Fibroblast of lung (primary cell): ENCODE measurements at regions not wholly inside any gene's neighbourhood (a gene's known extent, or its start where the extent isn't known, plus 50 kb on each side); places are given as distances from the start of the nearest gene placed in this dataset.

Source experiments
- EZH2 ChIP-seq: IDR thresholded peaks from 2 replicates; pipeline ENCODE4 v1.5.1; 2012; ENCODE audit warnings: low read length, control low read depth, mild to moderate bottlenecking; ENCODE audit errors: missing control alignments
- TF ChIP-seq, protein P1 (sequence below), 2 donors: IDR thresholded peaks in 1 of 2; conservative IDR thresholded peaks in 1 of 2; 1 replicate in 1 of 2; 2 replicates in 1 of 2; pipeline ENCODE4 v1.5.1; 2011 to 2012; ENCODE audit warnings: low read length in 2 of 2, control low read depth in 1 of 2, inconsistent platforms in 1 of 2, low read depth in 1 of 2, mild to moderate bottlenecking in 1 of 2

DNA sequence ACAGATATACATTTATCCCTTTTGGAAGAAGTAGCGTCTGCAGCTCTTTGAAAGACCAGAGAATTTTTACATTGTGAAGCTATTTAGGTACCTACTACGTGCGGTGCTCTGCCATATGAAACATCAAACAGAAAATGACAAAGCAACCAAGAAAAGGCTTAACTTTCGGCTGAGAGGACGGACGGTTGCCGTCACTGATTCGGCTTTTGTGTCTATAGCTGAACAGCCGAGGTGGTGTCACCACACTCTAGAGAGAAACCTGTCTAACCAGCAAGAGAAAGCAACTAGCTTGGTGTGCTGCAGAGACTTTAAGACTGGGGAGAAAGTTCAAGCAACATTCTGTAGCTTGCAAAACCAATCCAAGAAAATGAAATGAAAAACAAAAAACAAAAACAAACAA is 145.5 kb downstream of the SHOX start:
- TF ChIP-seq, protein P1, sequence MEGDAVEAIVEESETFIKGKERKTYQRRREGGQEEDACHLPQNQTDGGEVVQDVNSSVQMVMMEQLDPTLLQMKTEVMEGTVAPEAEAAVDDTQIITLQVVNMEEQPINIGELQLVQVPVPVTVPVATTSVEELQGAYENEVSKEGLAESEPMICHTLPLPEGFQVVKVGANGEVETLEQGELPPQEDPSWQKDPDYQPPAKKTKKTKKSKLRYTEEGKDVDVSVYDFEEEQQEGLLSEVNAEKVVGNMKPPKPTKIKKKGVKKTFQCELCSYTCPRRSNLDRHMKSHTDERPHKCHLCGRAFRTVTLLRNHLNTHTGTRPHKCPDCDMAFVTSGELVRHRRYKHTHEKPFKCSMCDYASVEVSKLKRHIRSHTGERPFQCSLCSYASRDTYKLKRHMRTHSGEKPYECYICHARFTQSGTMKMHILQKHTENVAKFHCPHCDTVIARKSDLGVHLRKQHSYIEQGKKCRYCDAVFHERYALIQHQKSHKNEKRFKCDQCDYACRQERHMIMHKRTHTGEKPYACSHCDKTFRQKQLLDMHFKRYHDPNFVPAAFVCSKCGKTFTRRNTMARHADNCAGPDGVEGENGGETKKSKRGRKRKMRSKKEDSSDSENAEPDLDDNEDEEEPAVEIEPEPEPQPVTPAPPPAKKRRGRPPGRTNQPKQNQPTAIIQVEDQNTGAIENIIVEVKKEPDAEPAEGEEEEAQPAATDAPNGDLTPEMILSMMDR (conservative IDR thresholded peaks at IDR 0.05 in 1 of 2, IDR thresholded peaks at IDR 0.05 in 1 of 2; ENCODE audit: low read depth in 1 of 2, low read length in 2 of 2) = no peak
- no peak for TF ChIP-seq EZH2
